GM13977 (cell line): ENCODE measurements at regions not wholly inside any gene's neighbourhood (a gene's known extent, or its start where the extent isn't known, plus 50 kb on each side); places are given as distances from the start of the nearest gene placed in this dataset.

Source experiments
- DNase-seq: peaks from one replicate; pipeline ENCODE4 v3.0.0; 2012; ENCODE audit warnings: low spot score
- CTCF ChIP-seq: IDR thresholded peaks from 2 replicates; pipeline ENCODE4 v1.5.1; 2012; ENCODE audit warnings: mild to moderate bottlenecking, control low read depth; ENCODE audit not compliant: insufficient read depth; ENCODE audit errors: extremely low read depth, missing control alignments
- in situ Hi-C: fragments of 300-500 bp; cut with MboI; formaldehyde crosslinking; loops from one replicate; pipeline ENCODE4 v1.12.0; 2022; ENCODE audit warnings: low sequenced_read_pairs, low pct_unique_long_range_greater_than_20kb, mixed read lengths, inconsistent platforms; ENCODE audit not compliant: unreplicated experiment

- TF ChIP-seq CTCF, result no peak
- in situ Hi-C loops, result no loop called here
- DNase-seq, result no peak
Observed at GRCh38 chr18:6465281-6465680, 50.6 kb upstream of the L3MBTL4 start.

- in situ Hi-C loops, result no loop called here
- TF ChIP-seq CTCF, result no peak
- no peak for DNase-seq
Observed at GRCh38 chr18:6476190-6476589, 61.5 kb upstream of the L3MBTL4 start.

- in situ Hi-C loops, result no loop called here
- no peak for DNase-seq
- no peak for TF ChIP-seq CTCF
Observed at GRCh38 chr18:6476880-6477279, 62.2 kb upstream of the L3MBTL4 start.

GRCh38 chr18:6478121-6478520 is 63.4 kb upstream of the L3MBTL4 start:
- in situ Hi-C loops, result no loop called here
- DNase-seq, result no peak
- no peak for TF ChIP-seq CTCF

- no peak for TF ChIP-seq CTCF
- in situ Hi-C loops, result no loop called here
- no peak for DNase-seq
Observed at GRCh38 chr18:6479699-6480098, 65.0 kb upstream of the L3MBTL4 start.

- peak; percentile 68 for DNase-seq
- TF ChIP-seq CTCF, result peak; percentile 88
- in situ Hi-C loops, result no loop called here
Observed at GRCh38 chr18:6482198-6482977, 67.7 kb upstream of the L3MBTL4 start.
